ENCODE measurements at regions not wholly inside any gene's neighbourhood (a gene's known extent, or its start where the extent isn't known, plus 50 kb on each side); places are given as distances from the start of the nearest gene placed in this dataset.

DNA sequence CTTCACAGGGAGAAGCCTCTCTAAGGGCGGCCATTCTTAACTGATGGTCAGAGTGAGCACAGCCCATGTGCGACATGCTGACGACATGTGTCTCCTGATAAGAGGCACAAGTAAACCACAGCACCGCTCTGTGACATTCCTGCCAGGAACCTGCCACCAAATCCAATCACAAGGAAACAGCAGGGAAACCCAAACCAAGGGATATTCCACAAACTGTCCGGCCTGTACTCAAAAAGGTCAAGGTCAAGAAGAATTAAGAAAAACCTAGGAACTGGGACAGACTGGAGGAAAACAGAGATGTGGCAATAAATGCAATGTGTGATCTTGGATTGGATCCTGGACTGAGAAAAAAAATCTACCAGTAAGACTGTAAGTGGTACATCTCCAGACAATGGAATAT lies 91.9 kb downstream of the SYNE3 start:
- no peak overlapping the region for H2AFZ ChIP-seq (ENCODE audit: control insufficient read depth, low read depth, low read length)
- ChIA-PET RAD21 (ENCODE audit: unreplicated experiment) (interaction anchor here (1.1 kb wide), 1 partner anchor 142 kb away, joined by 4 read pairs; no protein-coding TSS in a partner anchor), SMC1A (ENCODE audit: uncharacterized antibody, unreplicated experiment) (no interaction called here), CTCF (interaction anchor here (1.2 to 6.5 kb wide), 3 partner anchors 11 to 102 kb away, joined by 5 to 47 read pairs (median 18); no protein-coding TSS in a partner anchor), POLR2A (no interaction called here)
- 96% methylated on average over 5 of the region's 5 CpGs for WGBS (ENCODE audit: insufficient coverage, insufficient replicate concordance, low lambda C conversion rate, missing lambda C conversion rate)
- H3K36me3 ChIP-seq (ENCODE audit: control insufficient read depth in 2 of 2, insufficient read depth in 2 of 2, low read length in 1 of 2): peaks cover 12 to 15% of the 10 kb centered on the region in 2 experiments; a peak in 3 of 4 replicates
- H3K9me3 ChIP-seq (replicated peaks; ENCODE audit: control insufficient read depth, insufficient read depth, low read length): no peaks in the 10 kb centered on the region; the same call in 2 of the 3 replicates
- no peak overlapping the region for H3K27ac ChIP-seq (ENCODE audit: control insufficient read depth, insufficient read depth)
- ATAC-seq: no peak
- no TSS peak for BruUV-seq (replicated peaks)
- H4K20me1 ChIP-seq (ENCODE audit: control insufficient read depth, insufficient read depth): no peaks in the 10 kb centered on the region
- no peak for FAIRE-seq
- H3K27me3 ChIP-seq (replicated peaks in 1 of 2; ENCODE audit: control insufficient read depth in 2 of 2, insufficient read depth in 2 of 2, low read length in 1 of 2): no peaks in the 10 kb centered on the region
- TF ChIP-seq ESRRA (IDR thresholded peaks at IDR 0.05; ENCODE audit: low read length): no peak
- no peak overlapping the region for H3K4me3 ChIP-seq
- no peaks in the 10 kb centered on the region for H3K79me2 ChIP-seq (ENCODE audit: control insufficient read depth, insufficient read depth, low read length)
- in situ Hi-C loops (cut with MboI): no loop called here
- no peaks in the 10 kb centered on the region for H3K4me1 ChIP-seq (ENCODE audit: control insufficient read depth, insufficient read depth, low read length)
- no peak for DNase-seq (ENCODE audit: low read depth, low spot score)
- H3K4me2 ChIP-seq (ENCODE audit: control insufficient read depth, insufficient read depth): no peak overlapping the region
- H3K9ac ChIP-seq (ENCODE audit: control insufficient read depth, insufficient read depth, low read length): no peak overlapping the region
- intact Hi-C loops (cut with micrococcal nuclease; ENCODE audit: unreplicated experiment): no loop called here

- CTCF ChIA-PET: no interaction called here
- Histone ChIP-seq H3K27ac (ENCODE audit: control insufficient read depth, insufficient read depth) (no peak overlapping the region), H3K36me3 (ENCODE audit: control insufficient read depth in 2 of 2, insufficient read depth in 2 of 2, low read length in 1 of 2) (peaks cover 12 to 20% of the 10 kb centered on the region in 2 experiments; a peak in 3 of 4 replicates), H3K4me1 (ENCODE audit: control insufficient read depth, insufficient read depth, low read length) (no peaks in the 10 kb centered on the region), H3K79me2 (ENCODE audit: control insufficient read depth, insufficient read depth, low read length) (no peaks in the 10 kb centered on the region), H3K9me3 (replicated peaks; ENCODE audit: control insufficient read depth, insufficient read depth, low read length) (no peaks in the 10 kb centered on the region; the same call in 2 of the 3 replicates), H3K9ac (ENCODE audit: control insufficient read depth, insufficient read depth, low read length) (no peak overlapping the region), H3K27me3 (replicated peaks in 1 of 2; ENCODE audit: control insufficient read depth in 2 of 2, insufficient read depth in 2 of 2, low read length in 1 of 2) (no peaks in the 10 kb centered on the region), H4K20me1 (ENCODE audit: control insufficient read depth, insufficient read depth) (no peaks in the 10 kb centered on the region), H2AFZ (ENCODE audit: control insufficient read depth, low read depth, low read length) (no peak overlapping the region), H3K4me3 (no peak overlapping the region), H3K4me2 (ENCODE audit: control insufficient read depth, insufficient read depth) (no peak overlapping the region)
- RAD21 ChIA-PET (ENCODE audit: unreplicated experiment): no interaction called here
- BruUV-seq (replicated peaks): no TSS peak
- FAIRE-seq: no peak
- in situ Hi-C loops (cut with MboI) (no loop called here), intact Hi-C loops (cut with micrococcal nuclease; ENCODE audit: unreplicated experiment) (no loop called here)
- DNase-seq (ENCODE audit: low read depth, low spot score): no peak
- SMC1A ChIA-PET (ENCODE audit: uncharacterized antibody, unreplicated experiment): no interaction called here
- no peak for TF ChIP-seq FOS (IDR thresholded peaks at IDR 0.05; ENCODE audit: borderline replicate concordance, extremely low read depth, insufficient read length)
- TF ChIP-seq RCOR1 (conservative IDR thresholded peaks at IDR 0.05; ENCODE audit: low read depth, low read length): no peak
- TF ChIP-seq CBFB (IDR thresholded peaks at IDR 0.05; ENCODE audit: low read depth): no peak
- TF ChIP-seq TCF12 (IDR thresholded peaks at IDR 0.05; ENCODE audit: low read depth, low read length): no peak
- TF ChIP-seq GABPA (IDR thresholded peaks at IDR 0.05; ENCODE audit: low read depth): no peak
- TF ChIP-seq TARDBP (IDR thresholded peaks at IDR 0.05; ENCODE audit: borderline replicate concordance): no peak
- no peak for TF ChIP-seq HDGF (IDR thresholded peaks at IDR 0.05)
- no peak for TF ChIP-seq NRF1 (conservative IDR thresholded peaks at IDR 0.05; ENCODE audit: low read depth, low read length)
- ATAC-seq: no peak
- POLR2A ChIA-PET: no interaction called here
- 93% methylated on average over 8 of the region's 8 CpGs for WGBS (ENCODE audit: insufficient coverage, insufficient replicate concordance, low lambda C conversion rate, missing lambda C conversion rate)
Observed at GRCh38 chr14:95421741-95422140, 94.7 kb downstream of the SYNE3 start.

All from GM12878 (cell line).